KMS-11 (cell line): ENCODE measurements at regions not wholly inside any gene's neighbourhood (a gene's known extent, or its start where the extent isn't known, plus 50 kb on each side); places are given as distances from the start of the nearest gene placed in this dataset.
"Not testable (repeated sequence)": the region's sequence is repeated elsewhere in the genome, so short reads cannot be mapped to it uniquely, and the experiment has no call there.

Source experiments
- H2AFZ ChIP-seq: fragments of 200-600 bp; sonication (generic); 2 replicates; pipeline ENCODE4 v1.6.1; 2016; ENCODE audit warnings: antibody characterized with exemption, mixed run types, low read depth
- H3K27ac ChIP-seq: fragments of 200-600 bp; sonication (generic); 2 replicates; pipeline ENCODE4 v1.6.1; 2016; ENCODE audit warnings: mild to moderate bottlenecking, mixed run types
- H3K27me3 ChIP-seq: fragments of 200-600 bp; sonication (generic); 2 replicates; pipeline ENCODE4 v1.6.1; 2017; ENCODE audit warnings: mild to moderate bottlenecking, low read depth, mixed run types, moderate library complexity; ENCODE audit not compliant: insufficient read depth
- H3K36me3 ChIP-seq: fragments of 200-600 bp; sonication (generic); 2 replicates; pipeline ENCODE4 v1.6.1; 2017; ENCODE audit warnings: mild to moderate bottlenecking, mixed run types; ENCODE audit not compliant: insufficient read depth
- H3K4me1 ChIP-seq: fragments of 200-600 bp; sonication (generic); 2 replicates; pipeline ENCODE4 v1.6.1; 2016; ENCODE audit warnings: mild to moderate bottlenecking, low read depth, mixed run types; ENCODE audit not compliant: poor library complexity, severe bottlenecking
- H3K4me2 ChIP-seq: fragments of 200-600 bp; sonication (generic); 2 replicates; pipeline ENCODE4 v1.7.0; 2016; ENCODE audit warnings: mild to moderate bottlenecking, mixed run types
- H3K4me3 ChIP-seq: fragments of 200-600 bp; sonication (generic); IDR thresholded peaks from 2 replicates; pipeline ENCODE4 v1.6.1; 2017; ENCODE audit warnings: low read depth, low read length, mixed read lengths; ENCODE audit not compliant: insufficient read depth
- H3K79me2 ChIP-seq: fragments of 200-600 bp; sonication (generic); 2 replicates; pipeline ENCODE4 v1.6.1; 2016; ENCODE audit warnings: low read depth, mixed run types; ENCODE audit not compliant: insufficient read depth
- H3K9ac ChIP-seq: fragments of 200-600 bp; sonication (generic); 2 replicates; pipeline ENCODE4 v1.6.1; 2016; ENCODE audit warnings: mild to moderate bottlenecking, mixed run types
- H4K20me1 ChIP-seq: fragments of 200-600 bp; sonication (generic); 2 replicates; pipeline ENCODE4 v1.6.1; 2016; ENCODE audit warnings: mild to moderate bottlenecking, mixed run types; ENCODE audit not compliant: insufficient read depth
- CTCF ChIP-seq: fragments of 200-600 bp; sonication (generic); conservative IDR thresholded peaks from 2 replicates; pipeline ENCODE4 v1.6.1; 2017; ENCODE audit warnings: low read depth, mild to moderate bottlenecking, antibody characterized with exemption, low read length, moderate library complexity, mixed read lengths

- TF ChIP-seq CTCF, result no peak
- H3K27me3 ChIP-seq, result no peaks in the 10 kb centered on the region
- no peaks in the 10 kb centered on the region for H3K36me3 ChIP-seq
- no peak overlapping the region for H3K27ac ChIP-seq
- H3K4me1 ChIP-seq, result no peaks in the 10 kb centered on the region
- H2AFZ ChIP-seq, result no peak overlapping the region
- H3K4me3 ChIP-seq, result no peak overlapping the region
- no peaks in the 10 kb centered on the region for H4K20me1 ChIP-seq
- no peaks in the 10 kb centered on the region for H3K79me2 ChIP-seq
- no peak overlapping the region for H3K4me2 ChIP-seq
- no peak overlapping the region for H3K9ac ChIP-seq
Measured at GRCh38 chr4:83732114-83732635, 196.3 kb downstream of the GPAT3 start.

GRCh38 chr4:83731609-83732008, 195.7 kb downstream of the GPAT3 start:
- no peaks in the 10 kb centered on the region for H3K4me1 ChIP-seq
- H3K27me3 ChIP-seq, result no peaks in the 10 kb centered on the region
- H4K20me1 ChIP-seq, result no peaks in the 10 kb centered on the region
- H3K27ac ChIP-seq, result no peak overlapping the region
- no peak overlapping the region for H2AFZ ChIP-seq
- H3K79me2 ChIP-seq, result no peaks in the 10 kb centered on the region
- no peaks in the 10 kb centered on the region for H3K36me3 ChIP-seq
- TF ChIP-seq CTCF, result no peak
- no peak overlapping the region for H3K4me2 ChIP-seq
- H3K9ac ChIP-seq, result no peak overlapping the region
- H3K4me3 ChIP-seq, result no peak overlapping the region

GRCh38 chr4:83730958-83731357, 195.1 kb downstream of the GPAT3 start:
- not testable (repeated sequence) for H4K20me1 ChIP-seq, H3K27me3 ChIP-seq, H3K4me3 ChIP-seq, H3K79me2 ChIP-seq, H3K36me3 ChIP-seq, H2AFZ ChIP-seq, H3K27ac ChIP-seq, H3K9ac ChIP-seq, H3K4me1 ChIP-seq, H3K4me2 ChIP-seq

GRCh38 chr4:83728191-83728590, 192.3 kb downstream of the GPAT3 start:
- H3K4me2 ChIP-seq, result no peak overlapping the region
- no peak for TF ChIP-seq CTCF

GRCh38 chr4:83725336-83726085, 189.6 kb downstream of the GPAT3 start:
- no peaks in the 10 kb centered on the region for H3K79me2 ChIP-seq
- H3K4me1 ChIP-seq, result peaks cover 18% of the 10 kb centered on the region
- H3K4me3 ChIP-seq, result no peak overlapping the region
- H4K20me1 ChIP-seq, result no peaks in the 10 kb centered on the region
- no peaks in the 10 kb centered on the region for H3K27me3 ChIP-seq
- TF ChIP-seq CTCF, result no peak
- no peak overlapping the region for H3K4me2 ChIP-seq
- no peak overlapping the region for H3K27ac ChIP-seq
- no peak overlapping the region for H3K9ac ChIP-seq
- H2AFZ ChIP-seq, result no peak overlapping the region
- no peaks in the 10 kb centered on the region for H3K36me3 ChIP-seq

More at GRCh38 chr4:83728191-83728590, 192.3 kb downstream of the GPAT3 start:
- H3K4me1 ChIP-seq, result peaks cover 3% of the 10 kb centered on the region
- H3K36me3 ChIP-seq, result no peaks in the 10 kb centered on the region
- no peak overlapping the region for H3K27ac ChIP-seq
- H3K9ac ChIP-seq, result no peak overlapping the region
- H3K79me2 ChIP-seq, result no peaks in the 10 kb centered on the region
- no peaks in the 10 kb centered on the region for H4K20me1 ChIP-seq
- H2AFZ ChIP-seq, result no peak overlapping the region
- no peaks in the 10 kb centered on the region for H3K27me3 ChIP-seq
- H3K4me3 ChIP-seq, result no peak overlapping the region
